ENCODE measurements at regions not wholly inside any gene's neighbourhood (a gene's known extent, or its start where the extent isn't known, plus 50 kb on each side); places are given as distances from the start of the nearest gene placed in this dataset.

DNA sequence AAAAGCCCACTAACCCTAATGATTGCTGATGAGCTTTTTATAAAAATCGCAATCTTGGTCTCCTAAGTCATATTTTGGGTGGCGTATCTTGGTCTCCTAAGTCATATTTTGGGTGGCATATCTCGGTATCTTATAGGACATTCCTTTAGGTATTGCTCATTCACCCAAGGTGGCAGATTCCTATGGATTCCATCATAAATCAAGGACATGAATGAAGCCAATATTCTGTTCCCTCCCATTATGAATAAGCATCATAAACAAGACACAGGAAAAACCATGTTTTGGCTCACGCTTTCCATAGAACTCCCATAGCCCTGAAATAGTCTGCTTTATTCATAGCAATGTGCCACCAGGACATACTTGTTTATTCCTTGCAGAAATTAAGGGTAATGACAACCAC is 95.0 kb upstream of the CD99 start:
- TF ChIP-seq, protein P1, sequence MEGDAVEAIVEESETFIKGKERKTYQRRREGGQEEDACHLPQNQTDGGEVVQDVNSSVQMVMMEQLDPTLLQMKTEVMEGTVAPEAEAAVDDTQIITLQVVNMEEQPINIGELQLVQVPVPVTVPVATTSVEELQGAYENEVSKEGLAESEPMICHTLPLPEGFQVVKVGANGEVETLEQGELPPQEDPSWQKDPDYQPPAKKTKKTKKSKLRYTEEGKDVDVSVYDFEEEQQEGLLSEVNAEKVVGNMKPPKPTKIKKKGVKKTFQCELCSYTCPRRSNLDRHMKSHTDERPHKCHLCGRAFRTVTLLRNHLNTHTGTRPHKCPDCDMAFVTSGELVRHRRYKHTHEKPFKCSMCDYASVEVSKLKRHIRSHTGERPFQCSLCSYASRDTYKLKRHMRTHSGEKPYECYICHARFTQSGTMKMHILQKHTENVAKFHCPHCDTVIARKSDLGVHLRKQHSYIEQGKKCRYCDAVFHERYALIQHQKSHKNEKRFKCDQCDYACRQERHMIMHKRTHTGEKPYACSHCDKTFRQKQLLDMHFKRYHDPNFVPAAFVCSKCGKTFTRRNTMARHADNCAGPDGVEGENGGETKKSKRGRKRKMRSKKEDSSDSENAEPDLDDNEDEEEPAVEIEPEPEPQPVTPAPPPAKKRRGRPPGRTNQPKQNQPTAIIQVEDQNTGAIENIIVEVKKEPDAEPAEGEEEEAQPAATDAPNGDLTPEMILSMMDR (conservative IDR thresholded peaks at IDR 0.05; ENCODE audit: low read length) = no peak
- TF ChIP-seq EZH2phosphoT487 (IDR thresholded peaks at IDR 0.05; ENCODE audit: borderline replicate concordance, low read depth, low read length) = no peak
